ENCODE measurements at regions not wholly inside any gene's neighbourhood (a gene's known extent, or its start where the extent isn't known, plus 50 kb on each side); places are given as distances from the start of the nearest gene placed in this dataset.
"Not testable (repeated sequence)": the region's sequence is repeated elsewhere in the genome, so short reads cannot be mapped to it uniquely, and the experiment has no call there.

GRCh38 chr10:46802010-46802409 is 109.2 kb upstream of the PTPN20 start:
- not testable (repeated sequence) for TF ChIP-seq ZNF3 (CRISPR knock-in tag; IDR thresholded peaks at IDR 0.05); RNF2 (IDR thresholded peaks at IDR 0.05); RBFOX2 (IDR thresholded peaks at IDR 0.05; ENCODE audit: low read depth, low read length); EGR1 (conservative IDR thresholded peaks at IDR 0.05); USF2 (CRISPR knock-in tag; IDR thresholded peaks at IDR 0.05); REST (IDR thresholded peaks at IDR 0.05; ENCODE audit: borderline replicate concordance); REST (CRISPR knock-in tag; IDR thresholded peaks at IDR 0.05; ENCODE audit: low read depth); BHLHE40 (IDR thresholded peaks at IDR 0.05; ENCODE audit: low read length); ZNF75A (CRISPR knock-in tag; IDR thresholded peaks at IDR 0.05); AFF4 (CRISPR knock-in tag; IDR thresholded peaks at IDR 0.05); CEBPB (tag; IDR thresholded peaks at IDR 0.05); CTCF (IDR thresholded peaks at IDR 0.05 in 2 of 3, conservative IDR thresholded peaks at IDR 0.05 in 1 of 3; ENCODE audit: insufficient read depth in 2 of 3, low read depth in 1 of 3, low read length in 3 of 3)
- TF ChIP-seq, protein P1, sequence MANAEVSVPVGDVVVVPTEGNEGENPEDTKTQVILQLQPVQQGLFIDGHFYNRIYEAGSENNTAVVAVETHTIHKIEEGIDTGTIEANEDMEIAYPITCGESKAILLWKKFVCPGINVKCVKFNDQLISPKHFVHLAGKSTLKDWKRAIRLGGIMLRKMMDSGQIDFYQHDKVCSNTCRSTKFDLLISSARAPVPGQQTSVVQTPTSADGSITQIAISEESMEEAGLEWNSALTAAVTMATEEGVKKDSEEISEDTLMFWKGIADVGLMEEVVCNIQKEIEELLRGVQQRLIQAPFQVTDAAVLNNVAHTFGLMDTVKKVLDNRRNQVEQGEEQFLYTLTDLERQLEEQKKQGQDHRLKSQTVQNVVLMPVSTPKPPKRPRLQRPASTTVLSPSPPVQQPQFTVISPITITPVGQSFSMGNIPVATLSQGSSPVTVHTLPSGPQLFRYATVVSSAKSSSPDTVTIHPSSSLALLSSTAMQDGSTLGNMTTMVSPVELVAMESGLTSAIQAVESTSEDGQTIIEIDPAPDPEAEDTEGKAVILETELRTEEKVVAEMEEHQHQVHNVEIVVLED (CRISPR knock-in tag; IDR thresholded peaks at IDR 0.05): not testable (repeated sequence)
- TF ChIP-seq, protein P2, sequence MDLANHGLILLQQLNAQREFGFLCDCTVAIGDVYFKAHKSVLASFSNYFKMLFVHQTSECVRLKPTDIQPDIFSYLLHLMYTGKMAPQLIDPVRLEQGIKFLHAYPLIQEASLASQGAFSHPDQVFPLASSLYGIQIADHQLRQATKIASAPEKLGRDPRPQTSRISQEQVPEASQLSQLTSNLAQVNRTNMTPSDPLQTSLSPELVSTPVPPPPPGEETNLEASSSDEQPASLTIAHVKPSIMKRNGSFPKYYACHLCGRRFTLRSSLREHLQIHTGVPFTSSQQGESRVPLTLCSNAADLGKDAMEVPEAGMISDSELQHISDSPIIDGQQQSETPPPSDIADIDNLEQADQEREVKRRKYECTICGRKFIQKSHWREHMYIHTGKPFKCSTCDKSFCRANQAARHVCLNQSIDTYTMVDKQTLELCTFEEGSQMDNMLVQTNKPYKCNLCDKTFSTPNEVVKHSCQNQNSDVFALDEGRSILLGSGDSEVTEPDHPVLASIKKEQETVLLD (IDR thresholded peaks at IDR 0.05): not testable (repeated sequence)
